ENCODE measurements at regions not wholly inside any gene's neighbourhood (a gene's known extent, or its start where the extent isn't known, plus 50 kb on each side); places are given as distances from the start of the nearest gene placed in this dataset.
"Not testable (repeated sequence)": the region's sequence is repeated elsewhere in the genome, so short reads cannot be mapped to it uniquely, and the experiment has no call there.

- Mint-ChIP-seq H3K4me3 (no peak overlapping the region), H3K27me3 (ENCODE audit: low read depth, poor library complexity) (no peaks in the 10 kb centered on the region), H3K9me3 (no peaks in the 10 kb centered on the region), H3K4me1 (no peaks in the 10 kb centered on the region), H3K27ac (peak overlapping the region; percentile 55), H3K36me3 (ENCODE audit: low read depth) (peaks cover 10% of the 10 kb centered on the region)
- TF ChIP-seq, protein P1, sequence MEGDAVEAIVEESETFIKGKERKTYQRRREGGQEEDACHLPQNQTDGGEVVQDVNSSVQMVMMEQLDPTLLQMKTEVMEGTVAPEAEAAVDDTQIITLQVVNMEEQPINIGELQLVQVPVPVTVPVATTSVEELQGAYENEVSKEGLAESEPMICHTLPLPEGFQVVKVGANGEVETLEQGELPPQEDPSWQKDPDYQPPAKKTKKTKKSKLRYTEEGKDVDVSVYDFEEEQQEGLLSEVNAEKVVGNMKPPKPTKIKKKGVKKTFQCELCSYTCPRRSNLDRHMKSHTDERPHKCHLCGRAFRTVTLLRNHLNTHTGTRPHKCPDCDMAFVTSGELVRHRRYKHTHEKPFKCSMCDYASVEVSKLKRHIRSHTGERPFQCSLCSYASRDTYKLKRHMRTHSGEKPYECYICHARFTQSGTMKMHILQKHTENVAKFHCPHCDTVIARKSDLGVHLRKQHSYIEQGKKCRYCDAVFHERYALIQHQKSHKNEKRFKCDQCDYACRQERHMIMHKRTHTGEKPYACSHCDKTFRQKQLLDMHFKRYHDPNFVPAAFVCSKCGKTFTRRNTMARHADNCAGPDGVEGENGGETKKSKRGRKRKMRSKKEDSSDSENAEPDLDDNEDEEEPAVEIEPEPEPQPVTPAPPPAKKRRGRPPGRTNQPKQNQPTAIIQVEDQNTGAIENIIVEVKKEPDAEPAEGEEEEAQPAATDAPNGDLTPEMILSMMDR (IDR thresholded peaks at IDR 0.05), result no peak
- DNase-seq, result no peak
These were observed 186.3 kb upstream of the KCTD7 start for GRCh38 chr7:66442385-66442784.

DNA sequence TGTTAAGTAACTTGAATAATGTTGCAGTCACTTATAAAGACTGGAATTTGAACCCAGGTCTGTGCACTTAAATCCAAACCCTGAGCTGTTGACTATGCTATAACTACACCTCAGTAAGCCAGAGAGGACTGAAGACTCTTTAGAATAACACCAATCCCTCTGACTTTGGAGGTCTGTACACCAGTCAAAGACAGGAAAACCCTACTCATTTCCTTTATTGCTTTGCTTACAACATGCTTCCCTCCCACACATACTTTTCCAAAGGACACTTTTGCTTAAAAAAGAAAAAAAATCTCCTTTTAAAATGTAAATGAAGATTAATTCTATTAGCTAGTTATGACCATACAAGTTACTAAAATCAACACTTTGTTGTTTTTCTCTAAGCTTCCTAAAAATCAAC is 184.7 kb upstream of the KCTD7 start:
- TF ChIP-seq, protein P1 (IDR thresholded peaks at IDR 0.05), result no peak
- no peak overlapping the region for H3K4me3 Mint-ChIP-seq
- H3K27ac Mint-ChIP-seq, result no peak overlapping the region
- DNase-seq, result no peak
- H3K9me3 Mint-ChIP-seq, result no peaks in the 10 kb centered on the region
- H3K4me1 Mint-ChIP-seq, result no peaks in the 10 kb centered on the region
- no peaks in the 10 kb centered on the region for H3K27me3 Mint-ChIP-seq (ENCODE audit: low read depth, poor library complexity)
- peaks cover 10% of the 10 kb centered on the region for H3K36me3 Mint-ChIP-seq (ENCODE audit: low read depth)

GRCh38 chr7:66447007-66447406 is 181.7 kb upstream of the KCTD7 start:
- Mint-ChIP-seq H3K36me3 (ENCODE audit: low read depth) (peaks cover 32% of the 10 kb centered on the region), H3K27ac (peak overlapping the region; percentile 36)
- not testable (repeated sequence) for H3K9me3 Mint-ChIP-seq; H3K4me1 Mint-ChIP-seq; H3K27me3 Mint-ChIP-seq (ENCODE audit: low read depth, poor library complexity); DNase-seq; H3K4me3 Mint-ChIP-seq

DNA sequence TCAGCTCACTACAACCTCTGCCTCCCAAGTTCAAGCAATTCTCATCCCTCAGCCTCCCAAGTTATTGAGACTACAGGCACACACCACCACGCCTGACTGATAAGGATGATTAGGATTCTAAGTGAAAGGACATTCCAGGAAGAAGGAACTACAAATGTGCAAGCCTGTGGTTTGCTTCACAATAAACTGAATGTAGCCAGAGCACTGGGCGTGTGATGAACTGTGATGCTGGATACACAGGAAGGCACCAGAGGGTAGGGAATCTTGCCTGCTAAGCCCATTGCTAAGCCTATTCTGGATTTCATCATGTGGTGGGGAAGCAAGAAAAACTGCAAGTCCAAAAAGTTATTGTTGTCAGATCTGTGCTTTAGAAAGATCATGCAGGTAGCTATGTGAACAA is 177.9 kb upstream of the KCTD7 start:
- H3K36me3 Mint-ChIP-seq (ENCODE audit: low read depth), result peaks cover 42% of the 10 kb centered on the region
- H3K4me3 Mint-ChIP-seq; H3K4me1 Mint-ChIP-seq; H3K27me3 Mint-ChIP-seq (ENCODE audit: low read depth, poor library complexity); DNase-seq; H3K9me3 Mint-ChIP-seq: not testable (repeated sequence)
- H3K27ac Mint-ChIP-seq, result peak overlapping the region; percentile 47

- not testable (repeated sequence) for H3K4me3 Mint-ChIP-seq; DNase-seq; H3K27me3 Mint-ChIP-seq (ENCODE audit: low read depth, poor library complexity); H3K9me3 Mint-ChIP-seq; H3K4me1 Mint-ChIP-seq
- H3K27ac Mint-ChIP-seq, result peak overlapping the region; percentile 44
- peaks cover 42% of the 10 kb centered on the region for H3K36me3 Mint-ChIP-seq (ENCODE audit: low read depth)
These were observed 177.0 kb upstream of the KCTD7 start for GRCh38 chr7:66451713-66452112.

- Mint-ChIP-seq H3K4me3 (no peak overlapping the region), H3K9me3 (no peaks in the 10 kb centered on the region), H3K36me3 (ENCODE audit: low read depth) (peaks cover 37% of the 10 kb centered on the region), H3K4me1 (peaks cover 9% of the 10 kb centered on the region), H3K27ac (peak overlapping the region; percentile 44), H3K27me3 (ENCODE audit: low read depth, poor library complexity) (no peaks in the 10 kb centered on the region)
- TF ChIP-seq, protein P1 (IDR thresholded peaks at IDR 0.05), result no peak
- no peak for DNase-seq
These were observed 176.5 kb upstream of the KCTD7 start for GRCh38 chr7:66452165-66452564.

GRCh38 chr7:66453340-66453739 is 175.3 kb upstream of the KCTD7 start:
- peaks cover 3% of the 10 kb centered on the region for H3K27me3 Mint-ChIP-seq (ENCODE audit: low read depth, poor library complexity)
- no peak overlapping the region for H3K27ac Mint-ChIP-seq
- H3K4me3 Mint-ChIP-seq, result no peak overlapping the region
- peaks cover 41% of the 10 kb centered on the region for H3K36me3 Mint-ChIP-seq (ENCODE audit: low read depth)
- H3K9me3 Mint-ChIP-seq, result no peaks in the 10 kb centered on the region
- H3K4me1 Mint-ChIP-seq, result peaks cover 12% of the 10 kb centered on the region
- TF ChIP-seq, protein P1 (IDR thresholded peaks at IDR 0.05), result no peak
- DNase-seq, result no peak
